ENCODE measurements at regions not wholly inside any gene's neighbourhood (a gene's known extent, or its start where the extent isn't known, plus 50 kb on each side); places are given as distances from the start of the nearest gene placed in this dataset.

DNA sequence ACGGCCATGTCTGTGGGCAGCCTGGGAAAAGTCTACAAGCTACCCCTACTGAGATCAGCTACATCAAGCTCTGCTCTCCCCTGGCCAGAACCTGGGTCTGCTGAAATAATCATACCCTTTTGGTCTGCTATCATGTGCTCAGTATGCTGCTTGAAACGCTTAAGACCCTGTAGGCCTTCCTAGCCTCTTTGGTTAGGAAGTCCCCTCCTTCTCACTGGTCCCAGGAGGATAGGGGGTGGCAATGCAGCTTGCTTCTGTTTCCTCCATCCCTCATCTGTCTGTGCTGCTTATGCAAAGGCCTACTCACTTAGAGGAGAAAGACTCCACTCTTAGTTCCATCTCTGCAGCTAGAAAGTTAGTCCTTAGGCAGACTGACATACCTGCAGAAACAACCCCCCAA lies 118.2 kb upstream of the RASGRP1 start:
- no peak for TF ChIP-seq CTCF (IDR thresholded peaks at IDR 0.05; ENCODE audit: low read depth, low read length, poor library complexity, severe bottlenecking)
- TF ChIP-seq EZH2phosphoT487 (IDR thresholded peaks at IDR 0.05; ENCODE audit: borderline replicate concordance, low read length) = no peak
